CMK (cell line): ENCODE measurements at regions not wholly inside any gene's neighbourhood (a gene's known extent, or its start where the extent isn't known, plus 50 kb on each side); places are given as distances from the start of the nearest gene placed in this dataset.
"Not testable (repeated sequence)": the region's sequence is repeated elsewhere in the genome, so short reads cannot be mapped to it uniquely, and the experiment has no call there.

ENCODE experiments used
- DNase-seq: peaks from one replicate; pipeline ENCODE4 v3.0.0-alpha.2; 2010; ENCODE audit warnings: low read depth

GRCh38 chrX:84858771-84859170 is 144.9 kb upstream of the APOOL start:
- DNase-seq = not testable (repeated sequence)

- DNase-seq = no peak
Observed at GRCh38 chrX:84865113-84865512, 138.6 kb upstream of the APOOL start.

GRCh38 chrX:84870281-84870680 is 133.4 kb upstream of the APOOL start:
- not testable (repeated sequence) for DNase-seq

GRCh38 chrX:84872160-84872771 is 131.4 kb upstream of the APOOL start:
- not testable (repeated sequence) for DNase-seq

GRCh38 chrX:84873176-84873575 is 130.5 kb upstream of the APOOL start:
- DNase-seq = peak; percentile 21

- DNase-seq = no peak
Observed at GRCh38 chrX:84876876-84877275, 126.8 kb upstream of the APOOL start.

GRCh38 chrX:84893897-84894296 is 109.8 kb upstream of the APOOL start:
- no peak for DNase-seq

- no peak for DNase-seq
Observed at GRCh38 chrX:84907324-84907968, 96.2 kb upstream of the APOOL start.

- no peak for DNase-seq
Observed at GRCh38 chrX:84909151-84909550, 94.5 kb upstream of the APOOL start.

GRCh38 chrX:84924624-84925023 is 79.1 kb upstream of the APOOL start:
- no peak for DNase-seq

- no peak for DNase-seq
Observed at GRCh38 chrX:84932814-84933213, 70.9 kb upstream of the APOOL start.

GRCh38 chrX:84933956-84934556 is 69.6 kb upstream of the APOOL start:
- no peak for DNase-seq
